ENCODE measurements at regions not wholly inside any gene's neighbourhood (a gene's known extent, or its start where the extent isn't known, plus 50 kb on each side); places are given as distances from the start of the nearest gene placed in this dataset.
A peak's percentile ranks its signal among the peaks of the same experiment; 100 is the strongest.

DNA sequence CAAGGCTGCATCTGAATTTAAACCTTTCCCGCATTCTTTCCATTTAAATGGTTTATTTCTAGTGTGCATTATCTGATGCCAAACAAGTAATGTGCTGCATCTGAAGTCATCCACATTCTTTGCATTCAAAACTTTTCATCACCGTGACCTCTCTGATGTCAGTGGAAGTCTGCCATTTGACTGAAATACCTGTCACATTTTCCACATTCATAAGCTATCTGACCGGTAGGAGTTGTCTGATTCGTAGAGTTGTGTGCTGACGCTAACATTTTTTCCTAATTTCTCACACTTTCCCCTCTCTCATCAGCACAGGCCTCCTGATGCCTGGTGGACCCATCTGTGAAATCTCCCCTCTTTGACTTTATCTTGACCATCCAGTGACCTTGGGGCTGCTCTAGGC, 79.9 kb upstream of the BARX2 start:
- no peak overlapping the region for H3K4me3 ChIP-seq (ENCODE audit: low read depth, low read length)
- peak; percentile 26 for DNase-seq (ENCODE audit: low read depth, low spot score)
- CTCF ChIA-PET: interaction anchor here (1.8 kb wide), 1 partner anchor 36 kb away, joined by 4 read pairs; no protein-coding TSS in a partner anchor
- TF ChIP-seq, protein P1, sequence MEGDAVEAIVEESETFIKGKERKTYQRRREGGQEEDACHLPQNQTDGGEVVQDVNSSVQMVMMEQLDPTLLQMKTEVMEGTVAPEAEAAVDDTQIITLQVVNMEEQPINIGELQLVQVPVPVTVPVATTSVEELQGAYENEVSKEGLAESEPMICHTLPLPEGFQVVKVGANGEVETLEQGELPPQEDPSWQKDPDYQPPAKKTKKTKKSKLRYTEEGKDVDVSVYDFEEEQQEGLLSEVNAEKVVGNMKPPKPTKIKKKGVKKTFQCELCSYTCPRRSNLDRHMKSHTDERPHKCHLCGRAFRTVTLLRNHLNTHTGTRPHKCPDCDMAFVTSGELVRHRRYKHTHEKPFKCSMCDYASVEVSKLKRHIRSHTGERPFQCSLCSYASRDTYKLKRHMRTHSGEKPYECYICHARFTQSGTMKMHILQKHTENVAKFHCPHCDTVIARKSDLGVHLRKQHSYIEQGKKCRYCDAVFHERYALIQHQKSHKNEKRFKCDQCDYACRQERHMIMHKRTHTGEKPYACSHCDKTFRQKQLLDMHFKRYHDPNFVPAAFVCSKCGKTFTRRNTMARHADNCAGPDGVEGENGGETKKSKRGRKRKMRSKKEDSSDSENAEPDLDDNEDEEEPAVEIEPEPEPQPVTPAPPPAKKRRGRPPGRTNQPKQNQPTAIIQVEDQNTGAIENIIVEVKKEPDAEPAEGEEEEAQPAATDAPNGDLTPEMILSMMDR (IDR thresholded peaks at IDR 0.05; ENCODE audit: insufficient read depth, low read length, missing control alignments): no peak
- POLR2A ChIA-PET: interaction anchor here (0.6 kb wide), 1 partner anchor 561 kb away, joined by 4 read pairs; no protein-coding TSS in a partner anchor

DNA sequence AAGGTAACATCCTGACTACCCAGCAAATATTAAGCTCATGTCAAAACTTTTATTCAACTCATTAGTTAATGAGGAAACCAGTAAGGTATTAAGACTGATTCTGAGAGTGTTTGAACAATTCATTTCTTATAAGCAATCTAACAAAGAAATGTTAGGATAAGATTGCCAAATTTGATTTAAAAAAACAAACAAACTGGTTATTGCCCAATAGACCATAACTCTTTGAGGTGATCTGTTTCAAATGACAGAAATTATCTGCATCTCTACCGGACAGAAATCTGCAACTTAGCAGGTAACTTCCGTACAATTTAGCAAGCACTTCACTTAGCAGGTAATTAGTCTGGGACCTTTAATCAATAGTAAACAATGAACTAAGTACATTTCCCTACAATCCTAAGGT, 82.9 kb upstream of the BARX2 start:
- CTCF ChIA-PET: interaction anchor here (0.9 kb wide), 1 partner anchor 165 kb away, joined by 3 read pairs; no protein-coding TSS in a partner anchor
- no peak overlapping the region for H3K4me3 ChIP-seq (ENCODE audit: low read depth, low read length)
- POLR2A ChIA-PET: no interaction called here
- TF ChIP-seq, protein P1 (IDR thresholded peaks at IDR 0.05; ENCODE audit: insufficient read depth, low read length, missing control alignments): no peak
- no peak for DNase-seq (ENCODE audit: low read depth, low spot score)

DNA sequence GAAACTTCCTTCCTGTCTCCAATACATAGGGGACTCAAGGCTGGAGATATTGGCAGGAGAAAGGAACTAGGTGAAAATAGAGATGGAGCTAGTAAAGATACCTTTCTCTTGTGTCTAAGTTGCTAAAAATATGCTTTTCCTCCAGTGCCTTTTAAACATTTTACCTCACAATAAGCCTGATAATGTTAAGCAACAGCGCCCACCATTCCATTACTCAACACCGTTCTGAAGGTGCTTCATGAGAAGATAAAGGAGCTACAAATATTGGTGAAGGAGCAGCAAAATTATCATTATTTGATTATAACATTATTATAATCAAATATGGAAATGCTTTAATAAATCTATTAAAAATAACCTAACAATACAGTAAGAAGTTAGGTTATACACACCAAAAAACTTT, 83.6 kb upstream of the BARX2 start:
- ChIA-PET CTCF (interaction anchor here (0.9 kb wide), 1 partner anchor 164 kb away, joined by 3 read pairs; no protein-coding TSS in a partner anchor), POLR2A (no interaction called here)
- DNase-seq (ENCODE audit: low read depth, low spot score): no peak
- no peak overlapping the region for H3K4me3 ChIP-seq (ENCODE audit: low read depth, low read length)
- TF ChIP-seq, protein P1 (IDR thresholded peaks at IDR 0.05; ENCODE audit: insufficient read depth, low read length, missing control alignments): no peak

DNA sequence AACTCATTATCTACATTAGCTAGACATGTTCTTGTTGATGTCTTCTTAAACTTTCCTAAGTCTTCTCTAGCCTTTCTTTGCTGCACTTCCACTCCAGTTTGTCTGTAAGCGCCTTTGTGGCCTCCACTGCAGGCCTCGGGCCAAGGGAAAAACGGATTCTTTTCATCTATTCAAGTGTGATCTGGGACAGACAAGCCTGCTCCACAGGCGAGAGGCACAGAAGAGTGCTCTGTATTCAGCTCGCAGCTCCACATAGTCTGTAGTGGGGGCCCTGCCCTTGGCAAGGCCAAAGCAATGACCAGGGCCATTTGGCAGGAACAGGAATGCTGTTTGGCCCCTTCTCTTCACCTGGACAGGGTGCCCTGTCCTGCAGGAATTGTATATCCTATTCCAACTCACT, 84.1 kb upstream of the BARX2 start:
- POLR2A ChIA-PET: no interaction called here
- no peak for DNase-seq (ENCODE audit: low read depth, low spot score)
- TF ChIP-seq, protein P1 (IDR thresholded peaks at IDR 0.05; ENCODE audit: insufficient read depth, low read length, missing control alignments): no peak
- CTCF ChIA-PET: interaction anchor here (0.9 kb wide), 1 partner anchor 164 kb away, joined by 3 read pairs; no protein-coding TSS in a partner anchor
- H3K4me3 ChIP-seq (ENCODE audit: low read depth, low read length): no peak overlapping the region

DNA sequence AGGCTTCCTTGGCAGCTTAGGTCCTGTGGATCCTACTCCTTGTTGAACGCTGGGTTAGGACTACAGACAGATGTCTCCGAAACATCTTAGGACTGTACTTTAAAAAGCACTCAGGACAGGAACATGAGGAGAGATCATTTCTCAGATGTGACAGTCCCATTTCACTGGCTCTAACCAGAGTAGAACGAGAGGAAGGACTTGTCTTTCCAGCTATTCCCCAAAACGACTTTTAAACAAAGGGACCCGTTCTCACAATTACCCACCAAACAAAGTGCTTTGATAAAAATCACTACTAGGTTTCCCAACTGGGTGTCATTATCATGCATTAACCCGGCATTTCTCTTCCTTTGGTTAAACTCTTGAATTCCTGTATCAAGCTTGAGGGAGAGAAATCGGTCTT, 84.7 kb upstream of the BARX2 start:
- ChIA-PET POLR2A (no interaction called here), CTCF (no interaction called here)
- DNase-seq (ENCODE audit: low read depth, low spot score): no peak
- TF ChIP-seq, protein P1 (IDR thresholded peaks at IDR 0.05; ENCODE audit: insufficient read depth, low read length, missing control alignments): no peak
- no peak overlapping the region for H3K4me3 ChIP-seq (ENCODE audit: low read depth, low read length)

DNA sequence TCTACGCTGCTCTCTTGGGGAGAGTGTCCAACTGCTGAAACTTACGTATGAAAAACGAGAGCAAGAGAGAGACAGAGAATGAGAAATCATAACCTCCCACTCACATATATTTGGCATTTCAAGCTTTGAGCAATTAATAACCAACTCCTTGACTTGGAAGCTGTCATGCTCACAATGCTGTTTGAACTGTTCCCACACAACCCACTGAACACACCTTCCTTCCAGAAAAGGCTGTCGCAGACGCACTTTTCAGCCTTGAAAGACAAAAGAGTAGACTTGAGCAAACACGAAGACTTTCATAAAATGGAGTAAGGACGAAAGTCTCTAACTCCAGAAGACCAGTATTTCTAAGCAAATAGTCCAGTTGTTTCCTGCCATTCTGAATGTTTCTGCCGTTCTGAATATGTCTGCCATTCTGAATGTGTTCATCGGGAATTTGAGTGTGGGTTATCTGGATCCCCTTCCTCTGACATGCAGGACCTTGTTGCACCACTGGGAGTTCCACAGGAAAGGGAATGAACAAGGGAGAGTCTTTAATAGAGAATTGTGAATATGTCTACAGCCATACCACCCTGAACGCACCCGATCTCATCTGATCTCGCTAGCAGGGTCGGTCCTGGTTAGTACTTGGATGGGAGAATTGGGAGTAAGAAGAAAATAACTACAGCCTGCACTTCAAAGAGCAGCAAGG, 86.2 kb upstream of the BARX2 start:
- ChIA-PET CTCF (no interaction called here), POLR2A (no interaction called here)
- H3K4me3 ChIP-seq (ENCODE audit: low read depth, low read length): no peak overlapping the region
- TF ChIP-seq, protein P1 (IDR thresholded peaks at IDR 0.05; ENCODE audit: insufficient read depth, low read length, missing control alignments): no peak
- no peak for DNase-seq (ENCODE audit: low read depth, low spot score)
